Ovary (tissue), 3 donors: ENCODE measurements at regions not wholly inside any gene's neighbourhood (a gene's known extent, or its start where the extent isn't known, plus 50 kb on each side); places are given as distances from the start of the nearest gene placed in this dataset.

Experiments
- EP300 ChIP-seq: sonication (generic); formaldehyde crosslinking; IDR thresholded peaks from one replicate; pipeline ENCODE4 v1.6.1; 2017; ENCODE audit warnings: antibody characterized with exemption
- POLR2A ChIP-seq: fragments of 450-650 bp; IDR thresholded peaks from one replicate; pipeline ENCODE4 v1.6.1; 2017; ENCODE audit warnings: antibody characterized with exemption, mild to moderate bottlenecking, moderate library complexity
- TF ChIP-seq, protein P1 (sequence below), 3 donors: fragments of 450-650 bp in 2 of 3; fragments of 200-600 bp in 1 of 3; IDR thresholded peaks; one replicate each; pipeline versions ENCODE4 v1.5.1 to v1.8.0; 2016 to 2022; ENCODE audit warnings: antibody characterized with exemption in 3 of 3, mild to moderate bottlenecking in 1 of 3
- donor health status: DM: no; HTN: no; CAD: no.

DNA sequence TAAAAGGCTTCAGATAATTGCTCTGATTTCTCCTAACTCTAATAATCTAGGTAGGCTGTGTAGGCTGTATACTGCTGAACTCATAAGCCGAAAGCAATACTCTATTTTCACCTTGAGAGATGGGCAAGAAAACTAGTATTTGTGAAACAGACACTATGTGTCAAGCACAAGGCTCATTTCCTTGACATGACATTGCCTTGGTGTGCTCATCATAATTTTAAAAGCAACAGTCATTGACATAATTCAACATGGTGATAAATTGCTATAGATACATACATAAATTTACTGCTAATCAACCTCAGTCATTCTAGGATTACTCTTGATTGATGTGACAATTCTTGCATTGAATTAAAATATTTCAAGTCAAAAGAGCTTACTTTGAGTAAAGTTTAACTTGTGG, 304.7 kb downstream of the CNTN3 start:
- TF ChIP-seq, protein P1, sequence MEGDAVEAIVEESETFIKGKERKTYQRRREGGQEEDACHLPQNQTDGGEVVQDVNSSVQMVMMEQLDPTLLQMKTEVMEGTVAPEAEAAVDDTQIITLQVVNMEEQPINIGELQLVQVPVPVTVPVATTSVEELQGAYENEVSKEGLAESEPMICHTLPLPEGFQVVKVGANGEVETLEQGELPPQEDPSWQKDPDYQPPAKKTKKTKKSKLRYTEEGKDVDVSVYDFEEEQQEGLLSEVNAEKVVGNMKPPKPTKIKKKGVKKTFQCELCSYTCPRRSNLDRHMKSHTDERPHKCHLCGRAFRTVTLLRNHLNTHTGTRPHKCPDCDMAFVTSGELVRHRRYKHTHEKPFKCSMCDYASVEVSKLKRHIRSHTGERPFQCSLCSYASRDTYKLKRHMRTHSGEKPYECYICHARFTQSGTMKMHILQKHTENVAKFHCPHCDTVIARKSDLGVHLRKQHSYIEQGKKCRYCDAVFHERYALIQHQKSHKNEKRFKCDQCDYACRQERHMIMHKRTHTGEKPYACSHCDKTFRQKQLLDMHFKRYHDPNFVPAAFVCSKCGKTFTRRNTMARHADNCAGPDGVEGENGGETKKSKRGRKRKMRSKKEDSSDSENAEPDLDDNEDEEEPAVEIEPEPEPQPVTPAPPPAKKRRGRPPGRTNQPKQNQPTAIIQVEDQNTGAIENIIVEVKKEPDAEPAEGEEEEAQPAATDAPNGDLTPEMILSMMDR (IDR thresholded peaks at IDR 0.05) = no peak
- no peak for TF ChIP-seq POLR2A
- TF ChIP-seq EP300 = no peak
